ENCODE measurements at regions not wholly inside any gene's neighbourhood (a gene's known extent, or its start where the extent isn't known, plus 50 kb on each side); places are given as distances from the start of the nearest gene placed in this dataset.

DNA sequence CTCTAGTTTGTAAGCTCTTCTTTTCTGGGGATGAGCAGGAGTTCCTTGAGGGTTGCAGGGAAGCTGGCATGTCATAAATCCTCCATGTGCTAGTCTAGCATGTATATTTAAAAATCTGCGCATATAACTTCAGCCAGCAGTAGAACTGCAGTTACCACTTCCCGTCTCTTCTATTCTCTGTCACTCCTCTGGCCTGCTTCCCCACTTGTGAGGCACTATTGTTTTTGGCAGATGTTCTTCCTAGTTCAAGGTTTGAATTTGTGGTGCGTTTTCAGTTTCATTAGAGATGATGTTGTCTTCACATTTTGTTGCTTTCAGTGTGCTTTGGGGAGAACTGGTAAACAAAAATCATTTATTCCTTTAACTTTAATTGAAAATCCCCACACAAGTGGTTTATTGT, 169.1 kb upstream of the ZPLD1 start:
- 49% methylated on average over 3 of the region's 3 CpGs for WGBS (ENCODE audit: low lambda C conversion rate)
- H3K36me3 ChIP-seq (replicated peaks in 1 of 2; ENCODE audit: control insufficient read depth in 1 of 2, insufficient read depth in 2 of 2, low read length in 1 of 2), result no peaks in the 10 kb centered on the region
- H3K9ac ChIP-seq, result no peak overlapping the region
- no peaks in the 10 kb centered on the region for H4K20me1 ChIP-seq (ENCODE audit: insufficient read depth)
- TF ChIP-seq, protein P1, sequence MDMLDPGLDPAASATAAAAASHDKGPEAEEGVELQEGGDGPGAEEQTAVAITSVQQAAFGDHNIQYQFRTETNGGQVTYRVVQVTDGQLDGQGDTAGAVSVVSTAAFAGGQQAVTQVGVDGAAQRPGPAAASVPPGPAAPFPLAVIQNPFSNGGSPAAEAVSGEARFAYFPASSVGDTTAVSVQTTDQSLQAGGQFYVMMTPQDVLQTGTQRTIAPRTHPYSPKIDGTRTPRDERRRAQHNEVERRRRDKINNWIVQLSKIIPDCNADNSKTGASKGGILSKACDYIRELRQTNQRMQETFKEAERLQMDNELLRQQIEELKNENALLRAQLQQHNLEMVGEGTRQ (IDR thresholded peaks at IDR 0.05; ENCODE audit: borderline replicate concordance, low read depth, low read length), result no peak
- TF ChIP-seq, protein P2, sequence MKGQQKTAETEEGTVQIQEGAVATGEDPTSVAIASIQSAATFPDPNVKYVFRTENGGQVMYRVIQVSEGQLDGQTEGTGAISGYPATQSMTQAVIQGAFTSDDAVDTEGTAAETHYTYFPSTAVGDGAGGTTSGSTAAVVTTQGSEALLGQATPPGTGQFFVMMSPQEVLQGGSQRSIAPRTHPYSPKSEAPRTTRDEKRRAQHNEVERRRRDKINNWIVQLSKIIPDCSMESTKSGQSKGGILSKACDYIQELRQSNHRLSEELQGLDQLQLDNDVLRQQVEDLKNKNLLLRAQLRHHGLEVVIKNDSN (IDR thresholded peaks at IDR 0.05; ENCODE audit: borderline replicate concordance, low read depth), result no peak
- TF ChIP-seq, protein P3, sequence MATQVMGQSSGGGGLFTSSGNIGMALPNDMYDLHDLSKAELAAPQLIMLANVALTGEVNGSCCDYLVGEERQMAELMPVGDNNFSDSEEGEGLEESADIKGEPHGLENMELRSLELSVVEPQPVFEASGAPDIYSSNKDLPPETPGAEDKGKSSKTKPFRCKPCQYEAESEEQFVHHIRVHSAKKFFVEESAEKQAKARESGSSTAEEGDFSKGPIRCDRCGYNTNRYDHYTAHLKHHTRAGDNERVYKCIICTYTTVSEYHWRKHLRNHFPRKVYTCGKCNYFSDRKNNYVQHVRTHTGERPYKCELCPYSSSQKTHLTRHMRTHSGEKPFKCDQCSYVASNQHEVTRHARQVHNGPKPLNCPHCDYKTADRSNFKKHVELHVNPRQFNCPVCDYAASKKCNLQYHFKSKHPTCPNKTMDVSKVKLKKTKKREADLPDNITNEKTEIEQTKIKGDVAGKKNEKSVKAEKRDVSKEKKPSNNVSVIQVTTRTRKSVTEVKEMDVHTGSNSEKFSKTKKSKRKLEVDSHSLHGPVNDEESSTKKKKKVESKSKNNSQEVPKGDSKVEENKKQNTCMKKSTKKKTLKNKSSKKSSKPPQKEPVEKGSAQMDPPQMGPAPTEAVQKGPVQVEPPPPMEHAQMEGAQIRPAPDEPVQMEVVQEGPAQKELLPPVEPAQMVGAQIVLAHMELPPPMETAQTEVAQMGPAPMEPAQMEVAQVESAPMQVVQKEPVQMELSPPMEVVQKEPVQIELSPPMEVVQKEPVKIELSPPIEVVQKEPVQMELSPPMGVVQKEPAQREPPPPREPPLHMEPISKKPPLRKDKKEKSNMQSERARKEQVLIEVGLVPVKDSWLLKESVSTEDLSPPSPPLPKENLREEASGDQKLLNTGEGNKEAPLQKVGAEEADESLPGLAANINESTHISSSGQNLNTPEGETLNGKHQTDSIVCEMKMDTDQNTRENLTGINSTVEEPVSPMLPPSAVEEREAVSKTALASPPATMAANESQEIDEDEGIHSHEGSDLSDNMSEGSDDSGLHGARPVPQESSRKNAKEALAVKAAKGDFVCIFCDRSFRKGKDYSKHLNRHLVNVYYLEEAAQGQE (IDR thresholded peaks at IDR 0.05; ENCODE audit: low read depth, low read length), result no peak
- DNase-seq, result no peak
- H2AFZ ChIP-seq (ENCODE audit: low read depth), result no peak overlapping the region
- H3K4me3 ChIP-seq (ENCODE audit: low read depth in 2 of 2, low read length in 1 of 2), result no peak overlapping the region
- H3K79me2 ChIP-seq (ENCODE audit: insufficient read depth), result no peaks in the 10 kb centered on the region
- ChIA-PET POLR2A (no interaction called here), CTCF (interaction anchor here (0.6 to 1.1 kb wide), 2 partner anchors 36 to 1671 kb away, joined by 3 read pairs; no protein-coding TSS in a partner anchor)
- no peaks in the 10 kb centered on the region for H3K9me3 ChIP-seq
- H3K27me3 ChIP-seq (ENCODE audit: insufficient read depth), result no peaks in the 10 kb centered on the region
- H3K9me2 ChIP-seq, result no peaks in the 10 kb centered on the region
- H3K4me1 ChIP-seq (ENCODE audit: control insufficient read depth in 1 of 2, insufficient read depth in 2 of 2, low read depth in 1 of 2, low read length in 1 of 2), result no peaks in the 10 kb centered on the region
- no peak overlapping the region for H3K27ac ChIP-seq (ENCODE audit: low read depth in 2 of 2, low read length in 1 of 2)
- H3F3A ChIP-seq (replicated peaks; ENCODE audit: insufficient read depth), result no peaks in the 10 kb centered on the region
- H3K4me2 ChIP-seq, result no peak overlapping the region

GRCh38 chr3:102269406-102269805, 165.4 kb upstream of the ZPLD1 start:
- Histone ChIP-seq H3K4me1 (ENCODE audit: control insufficient read depth in 1 of 2, insufficient read depth in 2 of 2, low read depth in 1 of 2, low read length in 1 of 2) (no peaks in the 10 kb centered on the region), H3F3A (replicated peaks; ENCODE audit: insufficient read depth) (no peaks in the 10 kb centered on the region), H3K9me2 (no peaks in the 10 kb centered on the region), H3K36me3 (replicated peaks in 1 of 2; ENCODE audit: control insufficient read depth in 1 of 2, insufficient read depth in 2 of 2, low read length in 1 of 2) (no peaks in the 10 kb centered on the region), H3K4me3 (ENCODE audit: low read depth in 2 of 2, low read length in 1 of 2) (no peak overlapping the region), H3K27ac (ENCODE audit: low read depth in 2 of 2, low read length in 1 of 2) (no peak overlapping the region), H3K4me2 (no peak overlapping the region), H3K9me3 (no peaks in the 10 kb centered on the region), H2AFZ (ENCODE audit: low read depth) (no peak overlapping the region), H3K79me2 (ENCODE audit: insufficient read depth) (no peaks in the 10 kb centered on the region), H3K27me3 (ENCODE audit: insufficient read depth) (no peaks in the 10 kb centered on the region), H3K9ac (no peak overlapping the region), H4K20me1 (ENCODE audit: insufficient read depth) (no peaks in the 10 kb centered on the region)
- ChIA-PET CTCF (interaction anchor here (0.6 kb wide), 1 partner anchor 67 kb away, joined by 3 read pairs; no protein-coding TSS in a partner anchor), POLR2A (no interaction called here)
- DNase-seq, result no peak
- no peak for TF ChIP-seq RCOR1 (IDR thresholded peaks at IDR 0.05; ENCODE audit: low read length)
- TF ChIP-seq, protein P2 (IDR thresholded peaks at IDR 0.05; ENCODE audit: borderline replicate concordance, low read depth), result no peak
- TF ChIP-seq TCF12 (IDR thresholded peaks at IDR 0.05), result no peak
- no peak for TF ChIP-seq GABPA (IDR thresholded peaks at IDR 0.05; ENCODE audit: low read depth)
- no peak for TF ChIP-seq TAF1 (IDR thresholded peaks at IDR 0.05; ENCODE audit: borderline replicate concordance, low read depth, low read length)
- TF ChIP-seq, protein P1 (IDR thresholded peaks at IDR 0.05; ENCODE audit: borderline replicate concordance, low read depth, low read length), result no peak
- TF ChIP-seq TEAD4 (IDR thresholded peaks at IDR 0.05; ENCODE audit: borderline replicate concordance, insufficient read depth), result no peak
- no peak for TF ChIP-seq FOSL2 (IDR thresholded peaks at IDR 0.05; ENCODE audit: borderline replicate concordance, low read depth)
